ENCODE measurements at regions not wholly inside any gene's neighbourhood (a gene's known extent, or its start where the extent isn't known, plus 50 kb on each side); places are given as distances from the start of the nearest gene placed in this dataset.

DNA sequence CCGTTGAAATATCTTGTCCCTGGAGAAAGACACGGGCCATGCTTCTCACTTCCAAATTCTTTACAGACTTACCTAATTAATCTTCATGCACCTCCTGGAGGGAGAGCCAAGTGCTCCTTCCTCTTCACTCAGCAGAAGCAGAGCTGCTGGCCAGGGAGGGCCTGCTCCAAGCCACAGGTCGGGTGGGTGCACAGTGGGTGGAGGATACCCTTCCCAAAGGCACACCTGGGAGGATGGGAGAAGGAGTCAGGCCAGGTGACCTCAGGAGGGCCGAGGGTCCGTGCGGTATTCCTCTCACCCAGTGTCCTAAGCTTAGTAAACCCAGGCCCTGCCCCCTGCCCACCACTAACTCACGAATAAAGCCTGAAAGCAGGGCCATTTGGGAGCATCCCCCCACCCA, 171.3 kb upstream of the RPL38 start (continued):
- TF ChIP-seq EZH2phosphoT487 (IDR thresholded peaks at IDR 0.05; ENCODE audit: borderline replicate concordance) (no peak), ZNF274 (IDR thresholded peaks at IDR 0.05; ENCODE audit: low read depth, low read length) (no peak), SRF (IDR thresholded peaks at IDR 0.05; ENCODE audit: low read depth) (no peak), CBX3 (IDR thresholded peaks at IDR 0.05; ENCODE audit: low read depth) (no peak)
- TF ChIP-seq, protein P1, sequence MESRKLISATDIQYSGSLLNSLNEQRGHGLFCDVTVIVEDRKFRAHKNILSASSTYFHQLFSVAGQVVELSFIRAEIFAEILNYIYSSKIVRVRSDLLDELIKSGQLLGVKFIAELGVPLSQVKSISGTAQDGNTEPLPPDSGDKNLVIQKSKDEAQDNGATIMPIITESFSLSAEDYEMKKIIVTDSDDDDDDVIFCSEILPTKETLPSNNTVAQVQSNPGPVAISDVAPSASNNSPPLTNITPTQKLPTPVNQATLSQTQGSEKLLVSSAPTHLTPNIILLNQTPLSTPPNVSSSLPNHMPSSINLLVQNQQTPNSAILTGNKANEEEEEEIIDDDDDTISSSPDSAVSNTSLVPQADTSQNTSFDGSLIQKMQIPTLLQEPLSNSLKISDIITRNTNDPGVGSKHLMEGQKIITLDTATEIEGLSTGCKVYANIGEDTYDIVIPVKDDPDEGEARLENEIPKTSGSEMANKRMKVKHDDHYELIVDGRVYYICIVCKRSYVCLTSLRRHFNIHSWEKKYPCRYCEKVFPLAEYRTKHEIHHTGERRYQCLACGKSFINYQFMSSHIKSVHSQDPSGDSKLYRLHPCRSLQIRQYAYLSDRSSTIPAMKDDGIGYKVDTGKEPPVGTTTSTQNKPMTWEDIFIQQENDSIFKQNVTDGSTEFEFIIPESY (IDR thresholded peaks at IDR 0.05; ENCODE audit: extremely low read depth, insufficient replicate concordance, low read length), result no peak

DNA sequence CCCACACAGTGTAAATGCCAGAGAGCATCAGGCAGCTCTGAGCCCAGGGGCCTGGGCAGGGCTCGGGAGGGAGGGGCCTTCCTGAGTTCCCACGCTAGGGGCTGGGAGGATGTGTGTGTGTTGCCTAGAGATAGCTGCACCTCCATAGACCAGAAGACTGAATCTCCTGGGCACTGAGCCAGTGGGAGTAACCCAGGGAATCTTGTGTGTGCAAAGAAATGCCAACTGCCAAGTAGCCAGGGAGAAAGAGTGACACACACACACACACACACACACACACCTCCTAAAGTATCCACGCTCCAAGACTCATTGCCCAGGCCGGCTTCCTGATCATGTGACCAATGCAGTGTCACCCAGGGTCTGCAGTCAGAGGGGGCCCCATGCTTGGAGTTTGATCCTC, 166.2 kb upstream of the RPL38 start:
- TF ChIP-seq YY1 (IDR thresholded peaks at IDR 0.05; ENCODE audit: extremely low read depth, insufficient replicate concordance, low read depth, low read length) (no peak), RAD21 (IDR thresholded peaks at IDR 0.05; ENCODE audit: low read depth) (no peak), TCF7L2 (IDR thresholded peaks at IDR 0.05; ENCODE audit: borderline replicate concordance, extremely low read depth, insufficient read depth, insufficient read length) (no peak), EZH2phosphoT487 (IDR thresholded peaks at IDR 0.05; ENCODE audit: borderline replicate concordance) (no peak), ELF1 (IDR thresholded peaks at IDR 0.05; ENCODE audit: borderline replicate concordance, low read depth) (no peak), POLR2A (IDR thresholded peaks at IDR 0.05; ENCODE audit: borderline replicate concordance, extremely low read depth, insufficient read depth, insufficient read length) (no peak), EGR1 (IDR thresholded peaks at IDR 0.05; ENCODE audit: low read depth) (no peak), CEBPB (IDR thresholded peaks at IDR 0.05; ENCODE audit: low read depth) (no peak), CBX3 (IDR thresholded peaks at IDR 0.05; ENCODE audit: low read depth) (no peak), FOSL1 (IDR thresholded peaks at IDR 0.05; ENCODE audit: low read depth) (no peak), JUND (IDR thresholded peaks at IDR 0.05) (no peak), SP1 (IDR thresholded peaks at IDR 0.05; ENCODE audit: low read depth) (no peak), EZH2 (IDR thresholded peaks at IDR 0.05) (no peak), POLR2AphosphoS5 (IDR thresholded peaks at IDR 0.05; ENCODE audit: low read depth, low read length) (no peak)
- TF ChIP-seq, protein P2, sequence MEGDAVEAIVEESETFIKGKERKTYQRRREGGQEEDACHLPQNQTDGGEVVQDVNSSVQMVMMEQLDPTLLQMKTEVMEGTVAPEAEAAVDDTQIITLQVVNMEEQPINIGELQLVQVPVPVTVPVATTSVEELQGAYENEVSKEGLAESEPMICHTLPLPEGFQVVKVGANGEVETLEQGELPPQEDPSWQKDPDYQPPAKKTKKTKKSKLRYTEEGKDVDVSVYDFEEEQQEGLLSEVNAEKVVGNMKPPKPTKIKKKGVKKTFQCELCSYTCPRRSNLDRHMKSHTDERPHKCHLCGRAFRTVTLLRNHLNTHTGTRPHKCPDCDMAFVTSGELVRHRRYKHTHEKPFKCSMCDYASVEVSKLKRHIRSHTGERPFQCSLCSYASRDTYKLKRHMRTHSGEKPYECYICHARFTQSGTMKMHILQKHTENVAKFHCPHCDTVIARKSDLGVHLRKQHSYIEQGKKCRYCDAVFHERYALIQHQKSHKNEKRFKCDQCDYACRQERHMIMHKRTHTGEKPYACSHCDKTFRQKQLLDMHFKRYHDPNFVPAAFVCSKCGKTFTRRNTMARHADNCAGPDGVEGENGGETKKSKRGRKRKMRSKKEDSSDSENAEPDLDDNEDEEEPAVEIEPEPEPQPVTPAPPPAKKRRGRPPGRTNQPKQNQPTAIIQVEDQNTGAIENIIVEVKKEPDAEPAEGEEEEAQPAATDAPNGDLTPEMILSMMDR (IDR thresholded peaks at IDR 0.05 in 2 of 3, conservative IDR thresholded peaks at IDR 0.05 in 1 of 3; ENCODE audit: borderline replicate concordance in 1 of 3, insufficient read depth in 1 of 3, low read depth in 2 of 3, low read length in 2 of 3), result no peak
- TF ChIP-seq, protein P3, sequence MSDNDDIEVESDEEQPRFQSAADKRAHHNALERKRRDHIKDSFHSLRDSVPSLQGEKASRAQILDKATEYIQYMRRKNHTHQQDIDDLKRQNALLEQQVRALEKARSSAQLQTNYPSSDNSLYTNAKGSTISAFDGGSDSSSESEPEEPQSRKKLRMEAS (IDR thresholded peaks at IDR 0.05), result no peak
- CTCF ChIA-PET, result no interaction called here

More for the DNA sequence above, 166.2 kb upstream of the RPL38 start:
- no peaks in the 10 kb centered on the region for H4K20me1 ChIP-seq (ENCODE audit: insufficient read depth)
- BruUV-seq (replicated peaks), result no TSS peak
- no peak overlapping the region for H3K4me3 ChIP-seq (replicated peaks in 1 of 2; ENCODE audit: low read depth in 1 of 2, low read length in 2 of 2)
- H3K9ac ChIP-seq (ENCODE audit: low read length), result no peak overlapping the region
- no peaks in the 10 kb centered on the region for H3K36me3 ChIP-seq (ENCODE audit: control insufficient read depth in 1 of 2, insufficient read depth in 2 of 2, low read length in 2 of 2)
- ChIA-PET RAD21 (ENCODE audit: low non-redundant PET in 1 of 2, low total read pairs in 2 of 2, uncharacterized antibody in 2 of 2, unreplicated experiment in 2 of 2) (no interaction called here), POLR2A (no interaction called here)
- H3K79me2 ChIP-seq (ENCODE audit: insufficient read depth, low read length), result no peaks in the 10 kb centered on the region
- H3K27me3 ChIP-seq (ENCODE audit: insufficient read depth, low read length), result peaks cover 28% of the 10 kb centered on the region; the same call in 1 of the 2 replicates
- H3K9me2 ChIP-seq (ENCODE audit: insufficient read depth), result no peaks in the 10 kb centered on the region
- no peak overlapping the region for H2AFZ ChIP-seq (ENCODE audit: low read depth, low read length, poor library complexity, severe bottlenecking)
- H3K9me3 ChIP-seq (ENCODE audit: control insufficient read depth in 1 of 2, insufficient read depth in 1 of 2, low read depth in 1 of 2, low read length in 2 of 2), result no peaks in the 10 kb centered on the region
- intact Hi-C loops (cut with micrococcal nuclease), result no loop called here
- DNase-seq (ENCODE audit: low read depth, low spot score) (no peak), ATAC-seq (peak; percentile 39; the same call in 1 of the 2 replicates)
- no peak overlapping the region for H3K4me2 ChIP-seq (ENCODE audit: low read length)
- no peak overlapping the region for H3K27ac ChIP-seq (ENCODE audit: low read depth, low read length)
- peaks cover under 1 to 3% of the 10 kb centered on the region in 2 experiments for H3K4me1 ChIP-seq (ENCODE audit: control insufficient read depth in 1 of 2, insufficient read depth in 2 of 2, low read length in 2 of 2)

Data from HCT116 (cell line).